ENCODE measurements at regions not wholly inside any gene's neighbourhood (a gene's known extent, or its start where the extent isn't known, plus 50 kb on each side); places are given as distances from the start of the nearest gene placed in this dataset.

DNA sequence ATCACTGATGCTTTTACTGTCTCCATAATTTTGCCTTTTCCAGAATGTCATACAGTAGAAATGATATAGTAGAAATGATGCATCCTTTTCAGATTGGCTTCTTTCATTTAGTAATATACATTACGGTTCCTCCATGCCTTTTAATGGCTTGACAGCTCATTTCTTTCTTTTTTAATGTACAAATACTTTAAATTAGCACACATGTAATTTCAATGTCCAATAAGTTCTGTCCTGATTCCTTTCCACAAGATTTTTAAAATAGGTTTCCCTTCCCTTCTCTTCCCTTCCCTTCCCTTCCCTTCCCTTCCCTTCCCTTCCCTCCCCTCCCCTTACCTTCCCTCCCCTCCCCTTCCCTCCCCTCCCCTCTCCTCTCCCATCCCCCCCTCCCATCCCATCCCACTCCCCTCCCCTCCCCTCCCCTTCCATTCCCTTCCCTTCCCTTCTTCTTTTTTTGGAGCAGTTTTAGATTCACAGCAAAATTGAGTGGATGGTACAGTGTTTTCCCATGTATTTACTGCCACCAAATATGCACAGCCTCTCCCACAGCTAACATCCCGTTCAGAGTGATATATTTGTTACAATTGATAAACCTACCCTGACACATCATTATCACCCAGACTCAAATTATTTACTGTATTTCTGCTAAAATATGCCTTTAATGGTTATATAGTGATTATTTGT, 398.8 kb downstream of the RNF144B start:
- H3K9me3 ChIP-seq (replicated peaks in 1 of 2; ENCODE audit: control insufficient read depth in 1 of 2, insufficient read depth in 1 of 2, low read length in 2 of 2) = no peaks in the 10 kb centered on the region
- Mint-ChIP-seq H3K36me3 (no peaks in the 10 kb centered on the region), H3K27ac (no peak overlapping the region), H3K9me3 (peaks cover 0 to 8% (median 3%) of the 10 kb centered on the region in 7 donors), H3K4me3 (no peak overlapping the region), H3K4me1 (no peaks in the 10 kb centered on the region), H3K27me3 (ENCODE audit: low read depth in 3 of 3) (no peaks in the 10 kb centered on the region)
- H3K9ac ChIP-seq (ENCODE audit: insufficient read depth, low read length, poor library complexity, severe bottlenecking) = no peak overlapping the region
- no peaks in the 10 kb centered on the region for H3K27me3 ChIP-seq (ENCODE audit: control insufficient read depth in 2 of 2, insufficient read depth in 2 of 2, low read length in 2 of 2)
- no peaks in the 10 kb centered on the region for H3K36me3 ChIP-seq (replicated peaks in 1 of 2; ENCODE audit: control insufficient read depth in 1 of 2, insufficient read depth in 2 of 2, low read length in 2 of 2)
- no peak overlapping the region for H2AFZ ChIP-seq (ENCODE audit: insufficient read depth, low read depth, low read length, poor library complexity, severe bottlenecking)
- H3K4me2 ChIP-seq (replicated peaks; ENCODE audit: extremely low read depth, low read length, poor library complexity, severe bottlenecking) = no peak overlapping the region
- intact Hi-C loops (cut with micrococcal nuclease) = no loop called here
- DNase-seq = no peak
- no peak overlapping the region for H3K4me3 ChIP-seq (replicated peaks in 1 of 3; ENCODE audit: low read depth in 2 of 3, low read length in 3 of 3)
- TF ChIP-seq, protein P1, sequence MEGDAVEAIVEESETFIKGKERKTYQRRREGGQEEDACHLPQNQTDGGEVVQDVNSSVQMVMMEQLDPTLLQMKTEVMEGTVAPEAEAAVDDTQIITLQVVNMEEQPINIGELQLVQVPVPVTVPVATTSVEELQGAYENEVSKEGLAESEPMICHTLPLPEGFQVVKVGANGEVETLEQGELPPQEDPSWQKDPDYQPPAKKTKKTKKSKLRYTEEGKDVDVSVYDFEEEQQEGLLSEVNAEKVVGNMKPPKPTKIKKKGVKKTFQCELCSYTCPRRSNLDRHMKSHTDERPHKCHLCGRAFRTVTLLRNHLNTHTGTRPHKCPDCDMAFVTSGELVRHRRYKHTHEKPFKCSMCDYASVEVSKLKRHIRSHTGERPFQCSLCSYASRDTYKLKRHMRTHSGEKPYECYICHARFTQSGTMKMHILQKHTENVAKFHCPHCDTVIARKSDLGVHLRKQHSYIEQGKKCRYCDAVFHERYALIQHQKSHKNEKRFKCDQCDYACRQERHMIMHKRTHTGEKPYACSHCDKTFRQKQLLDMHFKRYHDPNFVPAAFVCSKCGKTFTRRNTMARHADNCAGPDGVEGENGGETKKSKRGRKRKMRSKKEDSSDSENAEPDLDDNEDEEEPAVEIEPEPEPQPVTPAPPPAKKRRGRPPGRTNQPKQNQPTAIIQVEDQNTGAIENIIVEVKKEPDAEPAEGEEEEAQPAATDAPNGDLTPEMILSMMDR (IDR thresholded peaks at IDR 0.05) = no peak
- H3K4me1 ChIP-seq (ENCODE audit: control insufficient read depth in 1 of 2, insufficient read depth in 2 of 2, low read length in 2 of 2) = no peaks in the 10 kb centered on the region
- H3K27ac ChIP-seq (ENCODE audit: low read depth in 1 of 2, low read length in 2 of 2) = no peak overlapping the region
- H4K20me1 ChIP-seq (ENCODE audit: insufficient read depth, low read length) = no peaks in the 10 kb centered on the region
- H3K79me2 ChIP-seq (ENCODE audit: insufficient read depth, low read length) = no peaks in the 10 kb centered on the region
- WGBS (ENCODE audit: insufficient coverage) = no CpG with 5 or more reads among the region's 2 CpGs

DNA sequence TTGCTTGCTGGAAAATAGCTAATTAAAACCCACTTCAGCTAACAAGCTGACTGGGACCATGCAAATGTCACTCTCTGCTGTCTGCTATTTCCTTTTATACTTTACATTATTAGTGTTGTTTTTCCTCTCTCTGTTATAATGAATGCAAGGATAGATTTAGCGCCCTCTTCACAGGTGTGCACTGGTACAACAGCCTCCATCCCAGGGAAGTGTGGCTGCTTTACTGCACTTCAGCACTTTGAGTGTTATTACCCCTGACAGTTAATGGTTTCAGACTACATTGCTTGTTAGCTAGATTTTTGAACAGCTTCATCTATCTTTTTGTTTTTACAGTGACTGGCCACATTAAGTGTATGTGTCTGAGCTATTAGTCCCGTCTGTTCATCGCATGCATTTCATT, 405.7 kb downstream of the RNF144B start:
- Mint-ChIP-seq H3K4me1 (no peaks in the 10 kb centered on the region), H3K4me3 (no peak overlapping the region), H3K27me3 (ENCODE audit: low read depth in 3 of 3) (no peaks in the 10 kb centered on the region), H3K9me3 (peaks cover 3 to 15% (median 7%) of the 10 kb centered on the region in 7 donors), H3K36me3 (no peaks in the 10 kb centered on the region), H3K27ac (no peak overlapping the region)
- TF ChIP-seq, protein P1 (IDR thresholded peaks at IDR 0.05) = no peak
- Histone ChIP-seq H3K9ac (ENCODE audit: insufficient read depth, low read length, poor library complexity, severe bottlenecking) (no peak overlapping the region), H2AFZ (ENCODE audit: insufficient read depth, low read depth, low read length, poor library complexity, severe bottlenecking) (no peak overlapping the region), H3K4me2 (replicated peaks; ENCODE audit: extremely low read depth, low read length, poor library complexity, severe bottlenecking) (no peak overlapping the region), H3K36me3 (replicated peaks in 1 of 2; ENCODE audit: control insufficient read depth in 1 of 2, insufficient read depth in 2 of 2, low read length in 2 of 2) (no peaks in the 10 kb centered on the region), H3K4me1 (ENCODE audit: control insufficient read depth in 1 of 2, insufficient read depth in 2 of 2, low read length in 2 of 2) (no peaks in the 10 kb centered on the region), H3K27ac (ENCODE audit: low read depth in 1 of 2, low read length in 2 of 2) (no peak overlapping the region), H3K4me3 (replicated peaks in 1 of 3; ENCODE audit: low read depth in 2 of 3, low read length in 3 of 3) (no peak overlapping the region), H3K9me3 (replicated peaks in 1 of 2; ENCODE audit: control insufficient read depth in 1 of 2, insufficient read depth in 1 of 2, low read length in 2 of 2) (no peaks in the 10 kb centered on the region), H3K27me3 (ENCODE audit: control insufficient read depth in 2 of 2, insufficient read depth in 2 of 2, low read length in 2 of 2) (no peaks in the 10 kb centered on the region), H3K79me2 (ENCODE audit: insufficient read depth, low read length) (no peaks in the 10 kb centered on the region), H4K20me1 (ENCODE audit: insufficient read depth, low read length) (no peaks in the 10 kb centered on the region)
- WGBS (ENCODE audit: insufficient coverage) = no CpG with 5 or more reads among the region's 3 CpGs
- no peak for DNase-seq
- intact Hi-C loops (cut with micrococcal nuclease) = no loop called here

All from CD14-positive monocyte (primary cell).